Endothelial cell of umbilical vein (primary cell): ENCODE measurements at regions not wholly inside any gene's neighbourhood (a gene's known extent, or its start where the extent isn't known, plus 50 kb on each side); places are given as distances from the start of the nearest gene placed in this dataset.

Experiments
- BruUV-seq: library from RNA; stranded (reverse); fragments of 400-500 nt; replicated peaks from 2 replicates; lab custom pipeline; 2021; lab: Mats Ljungman, UMichigan
- CTCF ChIA-PET: fragments of 300-600, 350-600 bp; sonication (Branson Sonifier 250); formaldehyde crosslinking; loops from one replicate; lab custom pipeline; 2021; ENCODE audit warnings: antibody characterized with exemption, inconsistent platforms; lab: Charles Lee
- POLR2A ChIA-PET: fragments of 300-600, 350-600 bp; sonication (Branson Sonifier 250); formaldehyde crosslinking; loops from one replicate; lab custom pipeline; 2021; ENCODE audit warnings: antibody characterized with exemption, inconsistent platforms; lab: Charles Lee
- DNase-seq: peaks from one replicate; pipeline ENCODE4 v3.0.0-alpha.2; 2011; ENCODE audit warnings: low read depth, low spot score
- FAIRE-seq: peaks from 2 replicates; lab custom pipeline; 2011; peaks lifted over from hg19 to GRCh38; lab: Jason Lieb, UNC
- H2AFZ ChIP-seq: 2 replicates; pipeline ENCODE4 v1.6.0; 2012; ENCODE audit warnings: low read depth, low read length, control low read depth, inconsistent platforms
- H3K27ac ChIP-seq: 2 replicates; pipeline ENCODE4 v1.5.1; 2011; ENCODE audit warnings: low read depth, mild to moderate bottlenecking, control low read depth, low read length, moderate library complexity; ENCODE audit not compliant: insufficient read depth
- H3K27me3 ChIP-seq, 2 experiments: 2 replicates each; pipeline versions ENCODE4 v1.6.0 to v1.6.1; 2011; ENCODE audit warnings: low read length in 2 of 2, mixed read lengths in 1 of 2; ENCODE audit not compliant: control insufficient read depth in 2 of 2, insufficient read depth in 2 of 2
- H3K36me3 ChIP-seq, 2 experiments: 2 replicates in 1 of 2; 3 replicates in 1 of 2; pipeline ENCODE4 v1.5.1; 2011; ENCODE audit warnings: low read length in 2 of 2, mild to moderate bottlenecking in 1 of 2, moderate library complexity in 1 of 2; ENCODE audit not compliant: control insufficient read depth in 2 of 2, insufficient read depth in 2 of 2; ENCODE audit errors: extremely low read depth in 1 of 2
- H3K4me1 ChIP-seq: 3 replicates; pipeline ENCODE4 v1.5.1; 2011; ENCODE audit warnings: mild to moderate bottlenecking, low read length; ENCODE audit not compliant: control insufficient read depth, insufficient read depth; ENCODE audit errors: extremely low read depth
- H3K4me2 ChIP-seq: 2 replicates; pipeline ENCODE4 v1.6.1; 2011; ENCODE audit warnings: low read length, control low read depth, mixed read lengths; ENCODE audit not compliant: insufficient read depth
- H3K4me3 ChIP-seq, 3 experiments: fragments of 200-600 bp in 1 of 3; sonication (generic), shearing (Covaris generic) in 1 of 3; replicated peaks in 1 of 3; 2 replicates each; pipeline ENCODE4 v1.5.1; 2011 to 2016; ENCODE audit warnings: control low read depth in 3 of 3, low read length in 3 of 3, mild to moderate bottlenecking in 2 of 3, inconsistent platforms in 1 of 3, low read depth in 1 of 3, moderate library complexity in 1 of 3; ENCODE audit not compliant: insufficient read depth in 1 of 3
- H3K79me2 ChIP-seq: 2 replicates; pipeline ENCODE4 v1.6.0; 2012; ENCODE audit warnings: low read length, inconsistent platforms; ENCODE audit not compliant: control insufficient read depth, insufficient read depth
- H3K9ac ChIP-seq: replicated peaks from 2 replicates; pipeline ENCODE3; 2011; ENCODE audit warnings: low read length, control low read depth; ENCODE audit not compliant: insufficient read depth; ENCODE audit errors: extremely low read depth
- H3K9me1 ChIP-seq: replicated peaks from 3 replicates; pipeline ENCODE4 v1.6.0; 2011; ENCODE audit warnings: mild to moderate bottlenecking, low read length; ENCODE audit not compliant: control insufficient read depth, insufficient read depth; ENCODE audit errors: extremely low read depth
- H3K9me3 ChIP-seq: replicated peaks from 2 replicates; pipeline ENCODE4 v1.5.1; 2012; ENCODE audit warnings: low read length, inconsistent platforms; ENCODE audit not compliant: control insufficient read depth, insufficient read depth
- H4K20me1 ChIP-seq: replicated peaks from 2 replicates; pipeline ENCODE3; 2011; ENCODE audit warnings: mild to moderate bottlenecking, low read length; ENCODE audit not compliant: control insufficient read depth, insufficient read depth; ENCODE audit errors: extremely low read depth
- CTCF ChIP-seq, 2 donors: IDR thresholded peaks; 1 replicate in 1 of 2; 2 replicates in 1 of 2; pipeline ENCODE4 v1.5.1; 2011; ENCODE audit warnings: low read length in 2 of 2, mild to moderate bottlenecking in 2 of 2, moderate library complexity in 2 of 2, control low read depth in 1 of 2, inconsistent platforms in 1 of 2, low read depth in 1 of 2; ENCODE audit not compliant: insufficient read depth in 1 of 2; ENCODE audit errors: extremely low read depth in 1 of 2
- EZH2 ChIP-seq: IDR thresholded peaks from 2 replicates; pipeline ENCODE4 v1.6.1; 2012; ENCODE audit warnings: borderline replicate concordance, low read depth, mild to moderate bottlenecking, moderate library complexity, low read length, inconsistent platforms; ENCODE audit not compliant: severe bottlenecking
- FOS ChIP-seq: IDR thresholded peaks from 2 replicates; pipeline ENCODE4 v1.6.1; 2011; ENCODE audit warnings: mild to moderate bottlenecking, low read length, moderate library complexity, borderline replicate concordance; ENCODE audit not compliant: insufficient read depth
- GATA2 ChIP-seq: IDR thresholded peaks from 2 replicates; pipeline ENCODE4 v1.7.0; 2011; ENCODE audit warnings: low read depth, mild to moderate bottlenecking, moderate library complexity, mixed read lengths, low read length; ENCODE audit not compliant: insufficient read length, insufficient read depth
- JUN ChIP-seq: IDR thresholded peaks from 2 replicates; pipeline ENCODE4 v1.6.1; 2011; ENCODE audit warnings: borderline replicate concordance, low read depth; ENCODE audit not compliant: insufficient read length, insufficient read depth
- MYC ChIP-seq: IDR thresholded peaks from one replicate; pipeline ENCODE4 v1.6.1; 2011; ENCODE audit warnings: mild to moderate bottlenecking, low read depth, low read length
- POLR2A ChIP-seq: IDR thresholded peaks from 2 replicates; pipeline ENCODE4 v1.6.1; 2012; ENCODE audit warnings: low read depth, mild to moderate bottlenecking, control low read depth, low read length
- POLR2AphosphoS5 ChIP-seq: IDR thresholded peaks from 2 replicates; pipeline ENCODE4 v1.6.1; 2012; ENCODE audit warnings: low read depth, mild to moderate bottlenecking, control low read depth, low read length, moderate library complexity; ENCODE audit not compliant: insufficient read depth
- dilution Hi-C: fragments of 300-500 bp; cut with MboI; formaldehyde crosslinking; loops from one replicate; pipeline ENCODE4 v1.15.0; 2019; ENCODE audit warnings: low sequenced_read_pairs; ENCODE audit not compliant: extremely low pct_ligation_motif_present
- intact Hi-C: fragments of 100-400 bp; cut with micrococcal nuclease; formaldehyde crosslinking; loops from one replicate; pipeline ENCODE4 v1.10.0; 2022
- TF ChIP-seq, protein P1 (sequence below): IDR thresholded peaks from 2 replicates; pipeline ENCODE4 v1.6.1; 2011; ENCODE audit not compliant: insufficient read depth, insufficient read length

DNA sequence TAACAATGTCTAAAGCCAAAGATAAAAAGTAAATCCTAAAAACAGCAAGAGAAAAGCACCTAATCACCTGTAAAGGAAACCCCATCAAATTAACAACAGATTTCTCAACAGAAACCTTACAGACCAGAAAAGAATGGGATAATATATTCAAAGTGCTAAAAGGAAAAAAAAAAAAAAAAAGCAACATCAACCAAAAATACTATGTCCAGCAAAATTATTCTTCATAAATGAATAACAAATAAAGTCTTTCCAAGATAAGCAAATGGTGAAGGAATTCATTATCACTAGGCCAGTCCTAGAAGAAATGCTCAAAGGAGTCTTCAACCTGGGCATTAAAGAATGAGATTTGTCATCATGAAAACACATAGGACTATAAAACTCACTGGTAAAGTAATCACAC lies 192.0 kb upstream of the UBASH3B start:
- Histone ChIP-seq H3K27ac (no peak overlapping the region), H4K20me1 (no peaks in the 10 kb centered on the region), H3K4me3 (no peak overlapping the region), H3K27me3 (no peaks in the 10 kb centered on the region), H3K9ac (no peak overlapping the region), H3K9me3 (no peaks in the 10 kb centered on the region), H3K4me1 (no peaks in the 10 kb centered on the region), H3K9me1 (no peaks in the 10 kb centered on the region), H3K79me2 (no peaks in the 10 kb centered on the region), H2AFZ (no peak overlapping the region), H3K4me2 (no peak overlapping the region), H3K36me3 (no peaks in the 10 kb centered on the region)
- dilution Hi-C loops = no loop called here
- intact Hi-C loops = no loop called here
- CTCF ChIA-PET = no interaction called here
- no TSS peak for BruUV-seq
- POLR2A ChIA-PET = no interaction called here
- FAIRE-seq (no peak), DNase-seq (no peak)
- TF ChIP-seq, protein P1, sequence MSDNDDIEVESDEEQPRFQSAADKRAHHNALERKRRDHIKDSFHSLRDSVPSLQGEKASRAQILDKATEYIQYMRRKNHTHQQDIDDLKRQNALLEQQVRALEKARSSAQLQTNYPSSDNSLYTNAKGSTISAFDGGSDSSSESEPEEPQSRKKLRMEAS = no peak
- TF ChIP-seq POLR2A (no peak), POLR2AphosphoS5 (no peak), EZH2 (no peak), JUN (no peak), GATA2 (no peak), CTCF (IDR thresholded peaks at IDR 0.05; ENCODE audit: extremely low read depth in 1 of 2, insufficient read depth in 1 of 2, low read depth in 1 of 2, low read length in 2 of 2) (no peak), MYC (no peak), FOS (no peak)
